ENCODE measurements at regions not wholly inside any gene's neighbourhood (a gene's known extent, or its start where the extent isn't known, plus 50 kb on each side); places are given as distances from the start of the nearest gene placed in this dataset.

DNA sequence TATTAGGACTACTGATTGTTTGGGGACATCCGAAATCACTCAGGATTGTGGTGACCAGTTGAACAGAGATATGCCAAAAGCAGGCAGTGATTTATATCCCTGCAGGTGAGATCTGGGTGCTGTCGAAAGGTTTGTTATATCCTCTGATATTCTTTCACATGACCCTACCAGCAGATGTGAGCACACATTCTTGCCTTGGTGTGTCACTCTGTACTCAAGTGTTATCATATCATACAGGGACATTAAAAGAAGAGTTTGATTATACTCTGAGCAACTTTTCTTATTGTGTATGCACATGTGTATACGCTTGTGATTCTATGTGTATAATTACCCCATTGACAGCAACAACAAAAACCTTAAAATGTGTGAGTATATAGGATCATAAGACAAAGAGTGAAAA lies 381.2 kb upstream of the IGFBP7 start:
- TF ChIP-seq POLR2A (IDR thresholded peaks at IDR 0.05) (no peak), EP300 (IDR thresholded peaks at IDR 0.05) (no peak)
- TF ChIP-seq, protein P1, sequence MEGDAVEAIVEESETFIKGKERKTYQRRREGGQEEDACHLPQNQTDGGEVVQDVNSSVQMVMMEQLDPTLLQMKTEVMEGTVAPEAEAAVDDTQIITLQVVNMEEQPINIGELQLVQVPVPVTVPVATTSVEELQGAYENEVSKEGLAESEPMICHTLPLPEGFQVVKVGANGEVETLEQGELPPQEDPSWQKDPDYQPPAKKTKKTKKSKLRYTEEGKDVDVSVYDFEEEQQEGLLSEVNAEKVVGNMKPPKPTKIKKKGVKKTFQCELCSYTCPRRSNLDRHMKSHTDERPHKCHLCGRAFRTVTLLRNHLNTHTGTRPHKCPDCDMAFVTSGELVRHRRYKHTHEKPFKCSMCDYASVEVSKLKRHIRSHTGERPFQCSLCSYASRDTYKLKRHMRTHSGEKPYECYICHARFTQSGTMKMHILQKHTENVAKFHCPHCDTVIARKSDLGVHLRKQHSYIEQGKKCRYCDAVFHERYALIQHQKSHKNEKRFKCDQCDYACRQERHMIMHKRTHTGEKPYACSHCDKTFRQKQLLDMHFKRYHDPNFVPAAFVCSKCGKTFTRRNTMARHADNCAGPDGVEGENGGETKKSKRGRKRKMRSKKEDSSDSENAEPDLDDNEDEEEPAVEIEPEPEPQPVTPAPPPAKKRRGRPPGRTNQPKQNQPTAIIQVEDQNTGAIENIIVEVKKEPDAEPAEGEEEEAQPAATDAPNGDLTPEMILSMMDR (IDR thresholded peaks at IDR 0.05): no peak
- no peaks in the 10 kb centered on the region for H3K9me3 ChIP-seq
- H3K27ac ChIP-seq: no peak overlapping the region
- no peak for DNase-seq (ENCODE audit: low spot score in 2 of 2)
- H3K4me1 ChIP-seq: peaks cover 0 to 1% (median 0%) of the 10 kb centered on the region in 4 donors
- no peak overlapping the region for H3K4me3 ChIP-seq
- WGBS, 2 donors: 91 to 95% methylated on average over 3 of the region's 3 CpGs
- no peaks in the 10 kb centered on the region for H3K36me3 ChIP-seq
- no peaks in the 10 kb centered on the region for H3K27me3 ChIP-seq

DNA sequence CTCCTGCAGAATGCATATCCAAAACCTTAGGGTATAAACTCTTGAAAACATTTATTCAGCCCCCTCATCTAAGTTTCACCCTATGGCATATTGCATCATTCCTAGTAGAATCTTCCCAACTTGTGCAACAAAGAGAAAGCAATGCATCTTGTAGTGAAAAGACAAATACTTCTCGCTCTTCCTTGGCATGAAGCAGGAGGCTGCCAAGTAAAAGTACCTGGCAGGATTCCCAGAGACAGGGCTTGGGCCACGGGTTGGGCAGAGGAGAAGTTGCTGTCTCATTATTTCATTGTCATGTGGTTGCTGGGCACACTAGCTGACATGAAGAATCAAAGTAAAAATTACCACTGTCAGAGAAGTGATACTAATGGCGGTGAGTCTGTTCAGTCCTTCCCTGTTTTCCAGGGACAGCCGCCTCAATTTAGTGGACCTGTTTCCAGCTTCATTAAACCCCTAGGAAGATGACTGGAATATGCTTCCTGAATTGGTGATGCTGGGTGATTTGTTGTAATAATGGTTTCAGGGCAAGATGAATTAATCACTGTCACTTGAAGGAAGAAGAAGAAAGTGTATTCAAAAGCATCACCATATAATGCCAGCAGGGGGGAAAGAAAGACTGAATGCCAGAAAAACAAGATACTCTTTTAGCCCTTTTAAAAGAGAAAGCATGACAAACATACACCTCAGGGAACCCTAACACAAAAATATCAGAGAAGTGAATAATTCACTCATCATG lies 380.5 kb upstream of the IGFBP7 start:
- H3K27me3 ChIP-seq: no peaks in the 10 kb centered on the region
- no peak overlapping the region for H3K4me3 ChIP-seq
- H3K4me1 ChIP-seq: no peaks in the 10 kb centered on the region
- no peaks in the 10 kb centered on the region for H3K36me3 ChIP-seq
- no peak for TF ChIP-seq EP300 (IDR thresholded peaks at IDR 0.05)
- no peak for TF ChIP-seq POLR2A (IDR thresholded peaks at IDR 0.05)
- DNase-seq (ENCODE audit: low spot score in 2 of 2): no peak
- WGBS, 2 donors: 58 to 62% methylated on average over 4 of the region's 4 CpGs
- no peaks in the 10 kb centered on the region for H3K9me3 ChIP-seq
- H3K27ac ChIP-seq: no peak overlapping the region

DNA sequence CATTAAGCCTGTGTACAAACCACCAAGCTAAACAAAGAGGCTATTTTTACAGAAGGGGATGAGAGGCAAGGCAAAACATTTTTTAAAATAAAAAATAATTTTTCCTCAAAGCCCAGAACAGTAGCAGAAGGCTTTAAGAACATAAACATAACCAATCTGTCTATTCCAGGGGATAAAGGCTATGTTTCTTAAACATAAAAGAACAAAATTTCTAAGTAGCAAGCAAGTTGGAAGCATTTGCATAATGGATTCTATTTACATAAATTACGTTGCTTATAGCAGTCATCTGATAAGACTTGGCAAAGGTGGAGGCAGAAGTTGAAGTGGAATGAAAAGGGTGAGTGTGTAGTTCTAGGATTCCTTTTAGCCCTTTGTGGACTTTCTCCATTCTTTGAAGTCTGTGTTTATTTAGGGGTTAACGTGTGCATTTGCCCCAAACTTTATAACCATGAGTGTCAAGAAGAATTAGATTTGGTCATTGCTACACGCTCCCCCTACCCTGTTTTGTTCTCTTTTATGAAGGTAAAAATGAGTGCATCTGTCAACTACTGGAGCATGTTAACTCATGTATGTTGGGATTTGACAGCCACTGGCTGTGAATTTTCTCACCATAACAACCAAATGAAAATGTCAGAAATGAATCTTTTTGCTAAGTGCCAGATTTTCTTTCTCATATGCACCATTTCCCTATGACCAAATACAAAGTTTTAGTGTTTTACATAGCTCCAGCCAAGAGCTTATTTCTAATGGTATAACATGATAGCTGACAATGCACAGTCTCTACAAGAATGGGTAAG lies 378.4 kb upstream of the IGFBP7 start:
- DNase-seq (ENCODE audit: low spot score in 2 of 2): no peak
- TF ChIP-seq POLR2A (IDR thresholded peaks at IDR 0.05) (no peak), EP300 (IDR thresholded peaks at IDR 0.05) (no peak)
- TF ChIP-seq, protein P1 (IDR thresholded peaks at IDR 0.05): no peak
- 49 to 57% methylated on average over 3 of the region's 3 CpGs for WGBS, 2 donors
- H3K27me3 ChIP-seq: no peaks in the 10 kb centered on the region
- no peaks in the 10 kb centered on the region for H3K4me1 ChIP-seq
- H3K27ac ChIP-seq: no peak overlapping the region
- no peak overlapping the region for H3K4me3 ChIP-seq
- H3K9me3 ChIP-seq: no peaks in the 10 kb centered on the region
- H3K36me3 ChIP-seq: no peaks in the 10 kb centered on the region

DNA sequence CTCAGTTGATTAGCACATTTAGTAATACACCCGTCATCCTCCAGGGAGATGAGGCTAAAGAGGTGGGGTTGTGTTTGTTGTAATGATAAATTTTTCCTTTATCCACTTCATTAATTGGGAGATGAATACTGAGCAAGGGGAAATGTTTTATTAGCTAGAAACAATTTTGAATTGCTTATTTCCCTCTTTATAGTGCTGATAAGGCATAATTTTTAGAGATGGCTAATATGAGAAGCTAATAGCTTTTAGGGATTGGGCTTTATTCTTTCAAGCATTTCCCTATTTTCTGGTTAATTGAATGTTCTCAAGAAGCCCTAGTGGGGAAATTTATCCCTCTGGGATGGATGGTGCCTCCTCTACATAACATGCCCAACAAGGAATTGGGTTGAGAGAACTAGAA lies 365.2 kb upstream of the IGFBP7 start:
- no peak overlapping the region for H3K27ac ChIP-seq
- H3K4me1 ChIP-seq: no peaks in the 10 kb centered on the region
- H3K27me3 ChIP-seq: no peaks in the 10 kb centered on the region
- TF ChIP-seq, protein P1 (IDR thresholded peaks at IDR 0.05): no peak
- TF ChIP-seq EP300 (IDR thresholded peaks at IDR 0.05) (no peak), POLR2A (IDR thresholded peaks at IDR 0.05) (no peak)
- H3K36me3 ChIP-seq: no peaks in the 10 kb centered on the region
- peaks cover 0 to 6% (median 0%) of the 10 kb centered on the region in 4 donors for H3K9me3 ChIP-seq
- H3K4me3 ChIP-seq: no peak overlapping the region
- DNase-seq (ENCODE audit: low spot score in 2 of 2): no peak
- 82 to 86% methylated on average over 1 of the region's 1 CpG for WGBS, 2 donors

DNA sequence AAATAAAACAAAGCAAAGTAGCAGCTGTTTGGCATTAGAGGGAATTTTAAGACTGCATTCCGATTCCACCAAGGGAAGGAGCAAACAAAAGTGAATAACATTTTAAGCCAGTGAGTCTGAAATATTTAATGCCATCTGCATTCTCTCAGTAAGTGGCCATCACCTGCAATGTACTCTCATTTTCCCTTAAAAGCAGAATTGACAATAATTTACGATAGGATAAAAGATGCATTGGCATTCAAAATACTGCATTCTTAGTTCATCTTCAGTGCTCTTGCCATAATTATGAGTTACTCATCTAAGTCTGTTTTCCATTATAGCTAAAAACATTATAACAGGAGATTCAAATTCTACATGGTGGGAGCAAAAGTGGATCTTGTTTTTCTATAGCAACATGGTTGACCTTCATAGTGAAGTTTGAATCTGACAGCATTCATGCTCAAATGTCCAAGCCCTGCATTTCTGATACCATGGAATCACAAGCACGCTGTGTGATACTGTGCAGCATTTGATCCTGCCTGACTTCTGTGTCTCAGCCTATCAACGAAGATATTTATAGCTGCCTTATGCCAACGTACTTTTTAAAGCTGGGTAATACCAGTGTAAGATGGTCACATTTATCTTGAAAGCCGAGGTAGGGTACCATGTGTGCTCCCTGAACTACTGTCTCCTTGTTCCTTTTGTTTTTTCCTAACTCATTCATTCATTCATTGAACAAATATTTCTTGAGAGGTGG lies 355.3 kb upstream of the IGFBP7 start:
- 77 to 80% methylated on average over 6 of the region's 6 CpGs for WGBS, 2 donors
- Histone ChIP-seq H3K27ac (no peak overlapping the region), H3K9me3 (peaks cover 0 to 9% (median 0%) of the 10 kb centered on the region in 4 donors), H3K27me3 (no peaks in the 10 kb centered on the region), H3K4me3 (no peak overlapping the region), H3K36me3 (no peaks in the 10 kb centered on the region), H3K4me1 (no peaks in the 10 kb centered on the region)
- no peak for DNase-seq (ENCODE audit: low spot score in 2 of 2)
- TF ChIP-seq POLR2A (IDR thresholded peaks at IDR 0.05) (no peak), EP300 (IDR thresholded peaks at IDR 0.05) (no peak)
- TF ChIP-seq, protein P1 (IDR thresholded peaks at IDR 0.05): no peak
